GM21786 (cell line): ENCODE measurements at regions not wholly inside any gene's neighbourhood (a gene's known extent, or its start where the extent isn't known, plus 50 kb on each side); places are given as distances from the start of the nearest gene placed in this dataset.
"Not testable (repeated sequence)": the region's sequence is repeated elsewhere in the genome, so short reads cannot be mapped to it uniquely, and the experiment has no call there.

Source experiments
- ATAC-seq: cut with Tn5 transposase; IDR thresholded peaks from one replicate; pipeline ENCODE4 v1.9.1; 2021; ENCODE audit not compliant: unreplicated experiment

- not testable (repeated sequence) for ATAC-seq
Measured at GRCh38 chr16:29171296-29171695, 186.4 kb downstream of the LAT start.

GRCh38 chr16:29170393-29171119 is 185.7 kb downstream of the LAT start:
- not testable (repeated sequence) for ATAC-seq

- ATAC-seq: not testable (repeated sequence)
Measured at GRCh38 chr16:29169295-29169994, 184.6 kb downstream of the LAT start.

- ATAC-seq: not testable (repeated sequence)
Measured at GRCh38 chr16:29168515-29169259, 183.8 kb downstream of the LAT start.

GRCh38 chr16:29164442-29165089 is 179.7 kb downstream of the LAT start:
- not testable (repeated sequence) for ATAC-seq

- ATAC-seq: not testable (repeated sequence)
Measured at GRCh38 chr16:29160171-29160570, 175.3 kb downstream of the LAT start.

GRCh38 chr16:29159603-29160002 is 174.8 kb downstream of the LAT start:
- not testable (repeated sequence) for ATAC-seq

GRCh38 chr16:29158785-29159184 is 173.9 kb downstream of the LAT start:
- ATAC-seq: no peak

GRCh38 chr16:29158031-29158784 is 173.4 kb downstream of the LAT start:
- not testable (repeated sequence) for ATAC-seq

- not testable (repeated sequence) for ATAC-seq
Measured at GRCh38 chr16:29157051-29157923, 172.4 kb downstream of the LAT start.

- ATAC-seq: no peak
Measured at GRCh38 chr16:29156511-29156910, 171.7 kb downstream of the LAT start.

- not testable (repeated sequence) for ATAC-seq
Measured at GRCh38 chr16:29155866-29156200, 171.0 kb downstream of the LAT start.

- ATAC-seq: not testable (repeated sequence)
Measured at GRCh38 chr16:29155131-29155865, 170.4 kb downstream of the LAT start.

- ATAC-seq: no peak
Measured at GRCh38 chr16:29154676-29155121, 169.8 kb downstream of the LAT start.

- ATAC-seq: no peak
Measured at GRCh38 chr16:29154088-29154487, 169.2 kb downstream of the LAT start.

- ATAC-seq: not testable (repeated sequence)
Measured at GRCh38 chr16:29153307-29153706, 168.5 kb downstream of the LAT start.

- ATAC-seq: not testable (repeated sequence)
Measured at GRCh38 chr16:29152544-29153031, 167.7 kb downstream of the LAT start.

- no peak for ATAC-seq
Measured at GRCh38 chr16:29151317-29151716, 166.5 kb downstream of the LAT start.

GRCh38 chr16:29149912-29150311 is 165.1 kb downstream of the LAT start:
- ATAC-seq: not testable (repeated sequence)
